Caco-2 (cell line): ENCODE measurements at regions not wholly inside any gene's neighbourhood (a gene's known extent, or its start where the extent isn't known, plus 50 kb on each side); places are given as distances from the start of the nearest gene placed in this dataset.

ENCODE experiments used
- BruUV-seq: library from RNA; stranded (reverse); fragments of 400-500 nt; replicated peaks from 2 replicates; lab custom pipeline; 2021; lab: Mats Ljungman, UMichigan
- CTCF ChIA-PET: fragments of 300-600 bp; sonication (Branson Sonifier 250); formaldehyde crosslinking; loops from one replicate; lab custom pipeline; 2022; ENCODE audit warnings: antibody characterized with exemption; lab: Charles Lee
- POLR2A ChIA-PET: fragments of 300-600 bp; sonication (Branson Sonifier 250); formaldehyde crosslinking; loops from one replicate; lab custom pipeline; 2022; ENCODE audit warnings: antibody characterized with exemption; lab: Charles Lee
- DNase-seq, 2 experiments: peaks; one replicate each; pipeline versions ENCODE4 v3.0.0 to v3.0.0-alpha.2; 2020 to 2022
- H3K27me3 ChIP-seq: replicated peaks from 2 replicates; pipeline ENCODE4 v1.6.0; 2011; ENCODE audit warnings: low read length; ENCODE audit not compliant: control insufficient read depth, insufficient read depth
- H3K36me3 ChIP-seq: 2 replicates; pipeline ENCODE4 v1.5.1; 2011; ENCODE audit warnings: low read length; ENCODE audit not compliant: control insufficient read depth, insufficient read depth
- H3K4me1 ChIP-seq: fragments of 250-450 bp; sonication (Bioruptor Pico); 2 replicates; pipeline ENCODE4 v1.5.1; 2020; ENCODE audit warnings: mild to moderate bottlenecking
- H3K4me3 ChIP-seq: 2 replicates; pipeline ENCODE4 v1.5.1; 2011; ENCODE audit warnings: low read depth, mild to moderate bottlenecking, control low read depth, low read length
- H3K9me3 ChIP-seq: fragments of 250-450 bp; sonication (Bioruptor Pico); 2 replicates; pipeline ENCODE4 v1.5.1; 2020; ENCODE audit warnings: mild to moderate bottlenecking, moderate library complexity
- H3K27ac Mint-ChIP-seq: one replicate; pipeline ENCODE4 v1.8.0; 2022; ENCODE audit warnings: mixed read lengths; ENCODE audit not compliant: unreplicated experiment
- H3K27me3 Mint-ChIP-seq: one replicate; pipeline ENCODE4 v1.8.0; 2022; ENCODE audit warnings: mixed read lengths; ENCODE audit not compliant: insufficient read depth, unreplicated experiment
- H3K36me3 Mint-ChIP-seq: one replicate; pipeline ENCODE4 v1.8.0; 2022; ENCODE audit warnings: mild to moderate bottlenecking, mixed read lengths; ENCODE audit not compliant: insufficient read depth, unreplicated experiment
- H3K4me1 Mint-ChIP-seq: one replicate; pipeline ENCODE4 v1.8.0; 2022; ENCODE audit warnings: low read depth, mixed read lengths; ENCODE audit not compliant: unreplicated experiment
- H3K4me3 Mint-ChIP-seq: one replicate; pipeline ENCODE4 v1.8.0; 2022; ENCODE audit warnings: mild to moderate bottlenecking, moderate library complexity, mixed read lengths; ENCODE audit not compliant: unreplicated experiment
- H3K9me3 Mint-ChIP-seq: one replicate; pipeline ENCODE4 v1.8.0; 2022; ENCODE audit warnings: mixed read lengths; ENCODE audit not compliant: unreplicated experiment
- CTCF ChIP-seq, 2 experiments: fragments of 200-600 bp in 1 of 2; IDR thresholded peaks; 1 replicate in 1 of 2; 2 replicates in 1 of 2; pipeline versions ENCODE4 v1.5.1 to v1.8.0; 2011 to 2022; ENCODE audit warnings: antibody characterized with exemption in 1 of 2, control low read depth in 1 of 2, inconsistent platforms in 1 of 2, low read depth in 1 of 2, low read length in 1 of 2, mild to moderate bottlenecking in 1 of 2, moderate library complexity in 1 of 2; ENCODE audit not compliant: insufficient read depth in 1 of 2, severe bottlenecking in 1 of 2, unreplicated experiment in 1 of 2
- intact Hi-C: fragments of 100-400 bp; cut with micrococcal nuclease; formaldehyde crosslinking; loops from one replicate; pipeline ENCODE4 v1.10.0; 2022; ENCODE audit not compliant: unreplicated experiment

GRCh38 chr4:67343199-67343598, 202.1 kb downstream of the CENPC start:
- no peak for TF ChIP-seq CTCF (IDR thresholded peaks at IDR 0.05; ENCODE audit: insufficient read depth in 1 of 2, low read depth in 1 of 2, low read length in 1 of 2, severe bottlenecking in 1 of 2, unreplicated experiment in 1 of 2)
- intact Hi-C loops, result no loop called here
- H3K27me3 ChIP-seq, result no peaks in the 10 kb centered on the region
- CTCF ChIA-PET, result no interaction called here
- Mint-ChIP-seq H3K27me3 (peaks cover 8% of the 10 kb centered on the region), H3K9me3 (no peaks in the 10 kb centered on the region), H3K27ac (no peak overlapping the region), H3K4me3 (no peak overlapping the region), H3K36me3 (no peaks in the 10 kb centered on the region), H3K4me1 (no peaks in the 10 kb centered on the region)
- no peaks in the 10 kb centered on the region; the same call in 1 of the 2 replicates for H3K9me3 ChIP-seq
- no peak for DNase-seq
- POLR2A ChIA-PET, result no interaction called here
- H3K36me3 ChIP-seq, result no peaks in the 10 kb centered on the region
- no peak overlapping the region for H3K4me3 ChIP-seq
- BruUV-seq, result no TSS peak
- H3K4me1 ChIP-seq, result no peaks in the 10 kb centered on the region

- Mint-ChIP-seq H3K4me3 (no peak overlapping the region), H3K9me3 (no peaks in the 10 kb centered on the region), H3K4me1 (no peaks in the 10 kb centered on the region), H3K36me3 (no peaks in the 10 kb centered on the region), H3K27ac (no peak overlapping the region), H3K27me3 (peaks cover 8% of the 10 kb centered on the region)
- H3K9me3 ChIP-seq, result no peaks in the 10 kb centered on the region; the same call in 1 of the 2 replicates
- ChIA-PET CTCF (no interaction called here), POLR2A (no interaction called here)
- H3K27me3 ChIP-seq, result no peaks in the 10 kb centered on the region
- no peak for DNase-seq
- no peaks in the 10 kb centered on the region for H3K36me3 ChIP-seq
- no TSS peak for BruUV-seq
- intact Hi-C loops, result no loop called here
- H3K4me1 ChIP-seq, result no peaks in the 10 kb centered on the region
- no peak overlapping the region for H3K4me3 ChIP-seq
- TF ChIP-seq CTCF (IDR thresholded peaks at IDR 0.05; ENCODE audit: insufficient read depth in 1 of 2, low read depth in 1 of 2, low read length in 1 of 2, severe bottlenecking in 1 of 2, unreplicated experiment in 1 of 2), result no peak
Measured at GRCh38 chr4:67342291-67342690, 203.0 kb downstream of the CENPC start.

- Histone ChIP-seq H3K4me3 (no peak overlapping the region), H3K4me1 (no peaks in the 10 kb centered on the region), H3K9me3 (no peaks in the 10 kb centered on the region), H3K27me3 (no peaks in the 10 kb centered on the region), H3K36me3 (no peaks in the 10 kb centered on the region)
- DNase-seq, result no peak
- ChIA-PET CTCF (no interaction called here), POLR2A (no interaction called here)
- peaks cover 15% of the 10 kb centered on the region for H3K27me3 Mint-ChIP-seq
- H3K27ac Mint-ChIP-seq, result no peak overlapping the region
- H3K4me1 Mint-ChIP-seq, result no peaks in the 10 kb centered on the region
- intact Hi-C loops, result no loop called here
- no TSS peak for BruUV-seq
- no peaks in the 10 kb centered on the region for H3K36me3 Mint-ChIP-seq
- H3K4me3 Mint-ChIP-seq, result no peak overlapping the region
- no peaks in the 10 kb centered on the region for H3K9me3 Mint-ChIP-seq
- no peak for TF ChIP-seq CTCF (IDR thresholded peaks at IDR 0.05; ENCODE audit: insufficient read depth in 1 of 2, low read depth in 1 of 2, low read length in 1 of 2, severe bottlenecking in 1 of 2, unreplicated experiment in 1 of 2)
Measured at GRCh38 chr4:67333664-67334063, 211.6 kb downstream of the CENPC start.
